ENCODE measurements at regions not wholly inside any gene's neighbourhood (a gene's known extent, or its start where the extent isn't known, plus 50 kb on each side); places are given as distances from the start of the nearest gene placed in this dataset.

- Histone ChIP-seq H3K79me2 (replicated peaks; ENCODE audit: insufficient read depth) (no peaks in the 10 kb centered on the region), H3K4me3 (no peak overlapping the region), H3F3A (replicated peaks; ENCODE audit: low read depth) (no peaks in the 10 kb centered on the region), H3K36me3 (ENCODE audit: insufficient read depth) (no peaks in the 10 kb centered on the region), H2AFZ (no peak overlapping the region), H3K4me2 (no peak overlapping the region), H3K27ac (ENCODE audit: low read depth) (no peak overlapping the region), H4K20me1 (replicated peaks; ENCODE audit: insufficient read depth) (no peaks in the 10 kb centered on the region), H3K4me1 (ENCODE audit: insufficient read depth) (no peaks in the 10 kb centered on the region), H3K27me3 (ENCODE audit: insufficient read depth) (no peaks in the 10 kb centered on the region), H3K9me2 (ENCODE audit: insufficient read depth) (no peaks in the 10 kb centered on the region)
- no peaks in the 10 kb centered on the region for H3K27me3 Mint-ChIP-seq (ENCODE audit: insufficient read depth, low read depth, poor library complexity)
- no peak overlapping the region for H3K4me3 Mint-ChIP-seq
- no peak for TF ChIP-seq ZNF331 (CRISPR knock-in tag; IDR thresholded peaks at IDR 0.05; ENCODE audit: low read depth)
- TF ChIP-seq ZNF462 (CRISPR knock-in tag; IDR thresholded peaks at IDR 0.05): no peak
- TF ChIP-seq ZNF114 (CRISPR knock-in tag; IDR thresholded peaks at IDR 0.05): no peak
- DNase-seq (ENCODE audit: low spot score) (no peak), ATAC-seq (no peak)
- no peaks in the 10 kb centered on the region for H3K36me3 Mint-ChIP-seq (ENCODE audit: low read depth)
- no peak overlapping the region for H3K27ac Mint-ChIP-seq
- H3K9me3 Mint-ChIP-seq: no peaks in the 10 kb centered on the region; the same call in 2 of the 3 replicates
- no peaks in the 10 kb centered on the region for H3K4me1 Mint-ChIP-seq
Measured at GRCh38 chr4:134754301-134755019, 552.9 kb upstream of the PABPC4L start.

GRCh38 chr4:134753390-134753789 is 551.8 kb upstream of the PABPC4L start:
- DNase-seq (ENCODE audit: low spot score): no peak
- Mint-ChIP-seq H3K36me3 (ENCODE audit: low read depth) (no peaks in the 10 kb centered on the region), H3K4me3 (no peak overlapping the region), H3K4me1 (no peaks in the 10 kb centered on the region), H3K27ac (no peak overlapping the region), H3K27me3 (ENCODE audit: insufficient read depth, low read depth, poor library complexity) (no peaks in the 10 kb centered on the region), H3K9me3 (no peaks in the 10 kb centered on the region; the same call in 2 of the 3 replicates)
- H3K4me1 ChIP-seq (ENCODE audit: insufficient read depth): no peaks in the 10 kb centered on the region
- no peak overlapping the region for H3K4me2 ChIP-seq
- H4K20me1 ChIP-seq (replicated peaks; ENCODE audit: insufficient read depth): no peaks in the 10 kb centered on the region
- H3K9me2 ChIP-seq (ENCODE audit: insufficient read depth): no peaks in the 10 kb centered on the region
- no peak overlapping the region for H3K4me3 ChIP-seq
- H3K79me2 ChIP-seq (replicated peaks; ENCODE audit: insufficient read depth): no peaks in the 10 kb centered on the region
- no peak overlapping the region for H3K27ac ChIP-seq (ENCODE audit: low read depth)
- ATAC-seq: no peak
- H3K36me3 ChIP-seq (ENCODE audit: insufficient read depth): no peaks in the 10 kb centered on the region
- no peak overlapping the region for H2AFZ ChIP-seq
- no peaks in the 10 kb centered on the region for H3F3A ChIP-seq (replicated peaks; ENCODE audit: low read depth)
- H3K27me3 ChIP-seq (ENCODE audit: insufficient read depth): no peaks in the 10 kb centered on the region
- TF ChIP-seq ETS1 (IDR thresholded peaks at IDR 0.05) (no peak), CTCF (conservative IDR thresholded peaks at IDR 0.05; ENCODE audit: low read depth in 2 of 2) (no peak), POLR2AphosphoS5 (IDR thresholded peaks at IDR 0.05; ENCODE audit: low read depth) (no peak), REST (IDR thresholded peaks at IDR 0.05; ENCODE audit: unreplicated experiment) (no peak), EZH2 (IDR thresholded peaks at IDR 0.05; ENCODE audit: low read depth, unreplicated experiment) (no peak), ZNF331 (CRISPR knock-in tag; IDR thresholded peaks at IDR 0.05; ENCODE audit: low read depth) (no peak)
